K562 (cell line): ENCODE measurements at regions not wholly inside any gene's neighbourhood (a gene's known extent, or its start where the extent isn't known, plus 50 kb on each side); places are given as distances from the start of the nearest gene placed in this dataset.

Experiments used
- ATF6 ChIP-seq: sonication (generic); formaldehyde crosslinking; IDR thresholded peaks from 2 replicates; pipeline ENCODE4 v1.4.0; 2020; ENCODE audit warnings: mild to moderate bottlenecking, missing genetic modification reagents
- CTCF ChIP-seq, 3 experiments: IDR thresholded peaks in 2 of 3; conservative IDR thresholded peaks in 1 of 3; 2 replicates each; pipeline ENCODE4 v1.5.1; 2011 to 2012; ENCODE audit warnings: low read length in 3 of 3, mild to moderate bottlenecking in 3 of 3, control low read depth in 2 of 3, improper control_type of control experiment in 1 of 3, inconsistent platforms in 1 of 3, low read depth in 1 of 3, mixed read lengths in 1 of 3, moderate library complexity in 1 of 3; ENCODE audit not compliant: insufficient read depth in 2 of 3
- EZH2 ChIP-seq: IDR thresholded peaks from 2 replicates; pipeline ENCODE4 v1.6.1; 2012; ENCODE audit warnings: low read depth, mild to moderate bottlenecking, inconsistent platforms, low read length, borderline replicate concordance
- FOXP1 ChIP-seq: sonication (generic); formaldehyde crosslinking; IDR thresholded peaks from 2 replicates; pipeline ENCODE4 v1.8.0; 2022; ENCODE audit warnings: mild to moderate bottlenecking, missing genetic modification reagents
- POLR2A ChIP-seq: fragments of 450-650 bp; conservative IDR thresholded peaks from 2 replicates; pipeline ENCODE4 v1.6.1; 2016
- SMC3 ChIP-seq: conservative IDR thresholded peaks from 2 replicates; pipeline ENCODE4 v1.6.1; 2011; ENCODE audit warnings: low read depth, low read length, improper control_type of control experiment; ENCODE audit not compliant: insufficient read depth
- TF ChIP-seq, protein P1 (sequence below): fragments of 250-450 bp; sonication (Bioruptor Pico); IDR thresholded peaks from 2 replicates; pipeline ENCODE4 v1.8.0; 2022; ENCODE audit warnings: moderate library complexity, mild to moderate bottlenecking, inconsistent platforms

- TF ChIP-seq POLR2A (no peak), CTCF (IDR thresholded peaks at IDR 0.05 in 2 of 3, conservative IDR thresholded peaks at IDR 0.05 in 1 of 3; ENCODE audit: insufficient read depth in 2 of 3, low read depth in 1 of 3, low read length in 3 of 3) (peak; percentile 50 to 64 (median 64)), SMC3 (no peak), ATF6 (no peak), FOXP1 (CRISPR knock-in tag) (no peak), EZH2 (no peak)
- TF ChIP-seq, protein P1, sequence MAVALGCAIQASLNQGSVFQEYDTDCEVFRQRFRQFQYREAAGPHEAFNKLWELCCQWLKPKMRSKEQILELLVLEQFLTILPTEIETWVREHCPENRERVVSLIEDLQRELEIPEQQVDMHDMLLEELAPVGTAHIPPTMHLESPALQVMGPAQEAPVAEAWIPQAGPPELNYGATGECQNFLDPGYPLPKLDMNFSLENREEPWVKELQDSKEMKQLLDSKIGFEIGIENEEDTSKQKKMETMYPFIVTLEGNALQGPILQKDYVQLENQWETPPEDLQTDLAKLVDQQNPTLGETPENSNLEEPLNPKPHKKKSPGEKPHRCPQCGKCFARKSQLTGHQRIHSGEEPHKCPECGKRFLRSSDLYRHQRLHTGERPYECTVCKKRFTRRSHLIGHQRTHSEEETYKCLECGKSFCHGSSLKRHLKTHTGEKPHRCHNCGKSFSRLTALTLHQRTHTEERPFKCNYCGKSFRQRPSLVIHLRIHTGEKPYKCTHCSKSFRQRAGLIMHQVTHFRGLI: no peak
Observed at GRCh38 chr14:21913759-21914158, 240.1 kb upstream of the OR4E1 start.
